ENCODE measurements at regions not wholly inside any gene's neighbourhood (a gene's known extent, or its start where the extent isn't known, plus 50 kb on each side); places are given as distances from the start of the nearest gene placed in this dataset.

- TF ChIP-seq ZNF462 (CRISPR knock-in tag; IDR thresholded peaks at IDR 0.05) = no peak
These were observed 243.4 kb upstream of the PCDH18 start (continued) for GRCh38 chr4:137775701-137776100.

- ATAC-seq = no peak
- H3K4me1 ChIP-seq (ENCODE audit: insufficient read depth) = no peaks in the 10 kb centered on the region; the same call in 1 of the 2 replicates
- no peaks in the 10 kb centered on the region for H3K36me3 ChIP-seq (ENCODE audit: insufficient read depth)
- H3K4me3 ChIP-seq = no peak overlapping the region
- peaks cover 3% of the 10 kb centered on the region; the same call in 1 of the 2 replicates for H3K9me2 ChIP-seq (ENCODE audit: insufficient read depth)
- no peak overlapping the region for H3K27ac Mint-ChIP-seq
- H3K4me1 Mint-ChIP-seq = no peaks in the 10 kb centered on the region; the same call in 2 of the 3 replicates
- H2AFZ ChIP-seq = no peak overlapping the region
- no peaks in the 10 kb centered on the region for H3K27me3 ChIP-seq (ENCODE audit: insufficient read depth)
- no peaks in the 10 kb centered on the region for H3K27me3 Mint-ChIP-seq (ENCODE audit: insufficient read depth, low read depth, poor library complexity)
- H3K36me3 Mint-ChIP-seq (ENCODE audit: low read depth) = no peaks in the 10 kb centered on the region
- H3F3A ChIP-seq (replicated peaks; ENCODE audit: low read depth) = no peaks in the 10 kb centered on the region
- no peak overlapping the region for H3K4me3 Mint-ChIP-seq
- H3K9me3 Mint-ChIP-seq = no peaks in the 10 kb centered on the region
- TF ChIP-seq STAT1 (IDR thresholded peaks at IDR 0.05; ENCODE audit: unreplicated experiment) = no peak
- TF ChIP-seq NANOG (IDR thresholded peaks at IDR 0.05; ENCODE audit: borderline replicate concordance) = no peak
- TF ChIP-seq ZNF114 (CRISPR knock-in tag; IDR thresholded peaks at IDR 0.05) = no peak
- H4K20me1 ChIP-seq (replicated peaks; ENCODE audit: insufficient read depth) = no peaks in the 10 kb centered on the region
- H3K4me2 ChIP-seq = no peak overlapping the region
- no peak overlapping the region for H3K27ac ChIP-seq (ENCODE audit: low read depth)
- no peak for DNase-seq (ENCODE audit: low spot score)
- no peaks in the 10 kb centered on the region for H3K79me2 ChIP-seq (replicated peaks; ENCODE audit: insufficient read depth)
These were observed 242.2 kb upstream of the PCDH18 start for GRCh38 chr4:137774501-137774900.

- H2AFZ ChIP-seq = no peak overlapping the region
- H3K9me2 ChIP-seq (ENCODE audit: insufficient read depth) = peaks cover 10% of the 10 kb centered on the region
- H3F3A ChIP-seq (replicated peaks; ENCODE audit: low read depth) = no peaks in the 10 kb centered on the region
- Mint-ChIP-seq H3K4me1 (no peaks in the 10 kb centered on the region), H3K9me3 (no peaks in the 10 kb centered on the region), H3K36me3 (ENCODE audit: low read depth) (no peaks in the 10 kb centered on the region), H3K27me3 (ENCODE audit: insufficient read depth, low read depth, poor library complexity) (no peaks in the 10 kb centered on the region), H3K27ac (no peak overlapping the region), H3K4me3 (no peak overlapping the region)
- no peaks in the 10 kb centered on the region for H3K27me3 ChIP-seq (ENCODE audit: insufficient read depth)
- H3K36me3 ChIP-seq (ENCODE audit: insufficient read depth) = no peaks in the 10 kb centered on the region
- no peak for ATAC-seq
- H3K27ac ChIP-seq (ENCODE audit: low read depth) = no peak overlapping the region
- no peaks in the 10 kb centered on the region for H4K20me1 ChIP-seq (replicated peaks; ENCODE audit: insufficient read depth)
- no peaks in the 10 kb centered on the region for H3K4me1 ChIP-seq (ENCODE audit: insufficient read depth)
- no peak overlapping the region for H3K4me2 ChIP-seq
- no peak for DNase-seq (ENCODE audit: low spot score)
- no peak overlapping the region for H3K4me3 ChIP-seq
- H3K79me2 ChIP-seq (replicated peaks; ENCODE audit: insufficient read depth) = no peaks in the 10 kb centered on the region
- TF ChIP-seq ZNF114 (CRISPR knock-in tag; IDR thresholded peaks at IDR 0.05) (no peak), EZH2 (IDR thresholded peaks at IDR 0.05; ENCODE audit: low read depth, unreplicated experiment) (no peak), NANOG (IDR thresholded peaks at IDR 0.05; ENCODE audit: borderline replicate concordance) (no peak), EZH2phosphoT487 (IDR thresholded peaks at IDR 0.05; ENCODE audit: unreplicated experiment) (no peak), ETS1 (IDR thresholded peaks at IDR 0.05) (no peak), POLR2AphosphoS5 (IDR thresholded peaks at IDR 0.05; ENCODE audit: low read depth) (no peak), JUNB (IDR thresholded peaks at IDR 0.05; ENCODE audit: unreplicated experiment) (no peak), CREB1 (CRISPR knock-in tag; IDR thresholded peaks at IDR 0.05; ENCODE audit: low read depth) (no peak), ZNF331 (CRISPR knock-in tag; IDR thresholded peaks at IDR 0.05; ENCODE audit: low read depth) (no peak), STAT1 (IDR thresholded peaks at IDR 0.05; ENCODE audit: unreplicated experiment) (no peak)
These were observed 236.6 kb upstream of the PCDH18 start for GRCh38 chr4:137768881-137769280.
